Right renal cortex interstitium (tissue), 3 donors: ENCODE measurements at regions not wholly inside any gene's neighbourhood (a gene's known extent, or its start where the extent isn't known, plus 50 kb on each side); places are given as distances from the start of the nearest gene placed in this dataset.
"Not testable (repeated sequence)": the region's sequence is repeated elsewhere in the genome, so short reads cannot be mapped to it uniquely, and the experiment has no call there.

Source experiments
- DNase-seq, 3 donors: peaks; one replicate each; pipeline ENCODE4 v3.0.0-alpha.2; 2013; ENCODE audit warnings: low read depth in 3 of 3, low spot score in 2 of 3

DNA sequence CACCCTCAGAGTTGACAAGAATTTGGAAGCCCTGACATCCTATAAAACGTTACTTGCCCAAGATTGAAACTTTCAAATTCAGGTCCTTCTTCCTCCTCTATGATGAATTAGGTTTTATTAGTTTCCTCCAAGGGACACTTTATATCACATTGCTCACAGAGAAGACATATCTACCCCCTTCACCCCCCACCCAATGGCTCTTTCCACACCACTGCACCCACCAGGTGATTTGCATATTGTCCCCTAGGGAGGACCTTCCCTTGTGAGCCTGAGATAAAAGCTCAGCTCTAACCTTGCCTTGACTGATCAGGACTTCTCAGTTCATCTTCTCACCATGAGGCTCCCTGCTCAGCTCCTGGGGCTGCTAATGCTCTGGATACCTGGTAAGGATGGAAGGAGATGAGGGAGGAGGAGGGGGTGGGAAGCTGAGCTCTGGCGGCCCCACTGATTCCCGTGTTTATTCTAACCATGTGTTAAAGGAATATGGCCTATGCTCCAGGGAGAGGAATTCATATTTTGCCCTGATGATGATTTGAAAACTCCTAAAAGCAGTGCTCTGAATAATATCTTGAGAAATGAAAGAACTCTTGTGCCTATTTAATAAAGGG is 1255.8 kb downstream of the RPIA start:
- DNase-seq = not testable (repeated sequence)

GRCh38 chr2:89948102-89948501 is 1256.6 kb downstream of the RPIA start:
- not testable (repeated sequence) for DNase-seq

DNA sequence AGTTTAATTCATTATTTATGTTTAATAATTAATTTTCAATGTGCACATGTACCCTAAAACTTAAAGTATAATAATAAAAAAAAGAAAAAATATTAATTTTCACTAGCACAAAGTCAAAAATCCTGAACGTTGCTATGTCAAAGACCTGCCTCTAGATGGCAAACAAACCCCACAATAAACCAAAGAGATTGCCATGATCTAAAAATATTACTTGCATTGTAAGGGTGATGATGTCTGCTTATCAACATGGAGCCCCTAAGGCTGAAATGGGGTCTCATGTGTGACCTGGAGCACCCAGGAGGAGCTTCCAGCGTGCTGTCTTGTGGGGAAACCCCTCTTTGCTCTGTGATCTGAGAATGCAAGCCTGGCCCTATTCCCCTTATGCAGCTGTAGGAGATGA is 1259.3 kb downstream of the RPIA start:
- not testable (repeated sequence) for DNase-seq

DNA sequence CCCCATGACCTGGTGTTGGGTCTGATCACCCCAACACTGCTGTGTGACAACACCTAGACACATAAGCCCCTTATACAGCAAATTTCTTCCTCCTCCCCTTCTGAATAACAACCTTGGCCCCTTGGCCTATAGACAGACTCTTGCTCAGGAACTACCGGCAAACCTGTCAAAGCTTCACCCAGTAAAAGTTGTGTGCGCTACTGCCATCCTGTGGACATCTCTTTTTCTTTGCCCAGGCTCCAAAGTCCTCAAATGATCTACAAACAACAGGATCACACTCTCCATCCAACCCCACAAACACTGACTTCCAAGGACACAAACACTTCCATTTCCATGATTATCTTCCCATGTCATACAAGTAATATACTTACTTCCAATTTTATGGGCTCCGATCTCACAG is 1265.8 kb downstream of the RPIA start:
- not testable (repeated sequence) for DNase-seq

DNA sequence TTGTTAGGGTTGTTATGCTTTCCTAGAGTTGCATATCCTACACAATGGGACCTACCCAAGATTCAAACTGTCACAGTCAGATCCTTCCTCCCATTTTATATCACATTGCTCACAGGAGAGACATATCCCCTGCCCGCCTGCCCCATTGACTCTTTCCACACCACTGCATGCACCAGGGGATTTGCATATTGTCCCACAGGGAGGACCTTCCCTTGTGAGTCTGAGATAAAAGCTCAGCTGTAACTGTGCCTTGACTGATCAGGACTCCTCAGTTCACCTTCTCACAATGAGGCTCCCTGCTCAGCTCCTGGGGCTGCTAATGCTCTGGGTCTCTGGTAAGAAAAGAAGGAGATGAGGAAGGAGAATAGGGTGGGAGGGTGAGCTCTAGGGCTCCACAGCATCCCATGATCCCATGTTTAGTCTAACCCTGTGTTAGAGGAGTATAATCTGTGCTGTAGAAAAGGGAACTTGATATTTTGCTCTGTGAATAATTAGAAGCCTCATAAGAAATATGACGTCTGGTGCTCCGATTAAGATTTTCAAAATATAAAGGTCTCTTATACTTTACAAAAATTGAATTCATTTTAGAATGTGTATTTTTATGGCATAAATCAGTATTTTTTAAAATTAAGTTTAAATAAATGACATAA is 1268.4 kb downstream of the RPIA start:
- not testable (repeated sequence) for DNase-seq

DNA sequence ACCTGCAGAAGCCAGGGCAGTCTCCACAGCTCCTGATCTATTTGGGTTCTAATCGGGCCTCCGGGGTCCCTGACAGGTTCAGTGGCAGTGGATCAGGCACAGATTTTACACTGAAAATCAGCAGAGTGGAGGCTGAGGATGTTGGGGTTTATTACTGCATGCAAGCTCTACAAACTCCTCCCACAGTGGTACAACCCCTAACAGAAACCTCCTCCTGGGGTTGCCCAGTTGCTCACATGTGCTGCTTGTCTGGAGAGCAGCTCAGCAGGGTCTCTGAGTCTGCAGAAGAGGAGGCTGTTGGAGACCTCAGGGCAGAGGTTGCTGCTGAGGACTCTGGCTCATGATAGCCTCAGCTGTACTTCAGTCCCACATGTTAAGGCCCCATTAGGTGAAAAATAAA is 1269.1 kb downstream of the RPIA start:
- DNase-seq = not testable (repeated sequence)

- DNase-seq = not testable (repeated sequence)
These were observed 1277.1 kb downstream of the RPIA start for GRCh38 chr2:89968567-89968966.

- not testable (repeated sequence) for DNase-seq
These were observed 1277.7 kb downstream of the RPIA start for GRCh38 chr2:89969190-89969589.

DNA sequence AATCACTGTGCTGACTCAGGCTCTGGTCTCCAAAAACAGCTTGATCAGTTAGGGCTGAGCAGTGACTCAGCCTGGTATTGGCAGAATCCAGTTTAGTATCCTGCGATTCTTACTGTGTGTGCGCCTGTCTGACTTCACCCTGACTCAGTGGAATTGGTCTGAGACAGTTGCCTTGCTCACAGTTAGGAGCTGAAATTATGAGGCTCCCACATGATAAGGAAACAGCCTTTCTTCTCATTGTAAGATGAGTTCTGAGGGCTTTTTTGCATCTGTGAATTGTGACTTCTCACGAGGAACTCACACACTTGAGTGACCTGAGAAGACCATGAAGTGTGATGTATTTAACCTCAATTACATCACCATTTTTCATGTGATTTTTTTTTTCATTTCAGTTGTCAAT is 1282.4 kb downstream of the RPIA start:
- not testable (repeated sequence) for DNase-seq

DNA sequence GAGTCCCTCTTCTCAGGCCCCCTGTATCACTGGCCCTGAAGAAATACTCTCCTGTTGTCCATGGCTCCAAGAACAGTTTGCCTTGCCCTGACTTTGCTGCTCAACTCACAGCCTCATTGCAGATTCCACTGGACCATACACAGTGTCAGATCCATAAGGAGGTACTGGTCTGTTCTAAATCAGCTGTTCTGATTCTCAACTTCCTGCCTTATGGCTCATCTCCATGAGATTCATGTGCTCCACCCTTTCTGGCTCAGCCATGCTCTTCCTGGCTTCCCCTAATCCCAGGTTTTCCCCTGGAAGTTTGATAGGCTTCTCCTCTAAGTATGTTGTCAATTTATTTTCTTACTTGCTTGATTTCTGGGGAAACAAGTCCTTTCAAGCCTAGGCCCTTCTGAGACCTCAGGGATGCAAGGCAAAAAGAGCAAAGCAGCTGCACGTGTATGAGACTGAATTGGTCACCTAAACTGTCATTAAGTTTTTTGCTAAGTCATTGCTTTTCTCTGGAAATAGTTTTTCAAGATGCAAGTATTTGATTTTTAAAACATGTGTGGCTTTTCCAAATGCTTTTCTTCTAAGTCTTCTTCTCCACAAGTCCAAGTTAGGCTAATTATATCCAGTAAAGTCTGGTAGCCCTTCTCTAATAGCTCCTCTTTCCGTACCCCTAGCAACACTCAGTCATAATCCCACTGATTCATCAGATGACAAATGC is 1288.5 kb downstream of the RPIA start:
- DNase-seq = not testable (repeated sequence)

GRCh38 chr2:89982246-89982645 is 1290.8 kb downstream of the RPIA start:
- DNase-seq = not testable (repeated sequence)

DNA sequence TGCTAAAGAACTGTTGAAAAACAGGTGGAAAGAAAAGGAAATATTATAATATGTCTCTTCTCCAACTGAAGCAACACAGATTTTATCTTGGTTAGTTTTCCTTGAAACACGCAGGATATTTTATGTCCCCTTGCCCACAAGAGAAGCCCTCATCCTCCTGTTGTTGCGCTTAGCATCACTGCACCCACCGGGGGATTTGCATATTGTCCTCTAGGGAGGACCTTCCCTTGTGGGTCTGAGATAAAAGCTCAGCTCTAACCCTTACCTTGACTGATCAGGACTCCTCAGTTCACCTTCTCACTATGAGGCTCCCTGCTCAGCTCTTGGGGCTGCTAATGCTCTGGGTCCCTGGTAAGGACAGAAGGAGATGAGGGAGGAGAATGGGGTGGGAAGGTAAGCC is 1294.2 kb downstream of the RPIA start:
- DNase-seq = not testable (repeated sequence)

- not testable (repeated sequence) for DNase-seq
These were observed 1295.1 kb downstream of the RPIA start for GRCh38 chr2:89986532-89986931.

- DNase-seq = not testable (repeated sequence)
These were observed 1305.3 kb downstream of the RPIA start for GRCh38 chr2:89996779-89997178.

DNA sequence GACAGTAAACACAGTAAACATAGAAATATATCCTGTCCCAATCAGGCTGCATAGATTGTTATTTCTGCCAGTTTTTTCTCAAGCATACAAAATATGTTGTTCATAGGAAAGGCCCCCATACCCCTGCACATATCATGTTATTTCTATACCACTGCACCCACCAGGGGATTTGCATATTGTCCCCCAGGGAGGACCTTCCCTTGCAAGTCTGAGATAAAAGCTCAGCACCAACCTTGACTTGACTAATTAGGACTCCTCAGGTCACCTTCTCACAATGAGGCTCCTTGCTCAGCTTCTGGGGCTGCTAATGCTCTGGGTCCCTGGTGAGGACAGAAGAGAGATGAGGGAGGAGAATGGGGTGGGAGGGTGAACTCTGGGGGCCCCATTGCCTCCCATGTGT is 1313.1 kb downstream of the RPIA start:
- DNase-seq = not testable (repeated sequence)

DNA sequence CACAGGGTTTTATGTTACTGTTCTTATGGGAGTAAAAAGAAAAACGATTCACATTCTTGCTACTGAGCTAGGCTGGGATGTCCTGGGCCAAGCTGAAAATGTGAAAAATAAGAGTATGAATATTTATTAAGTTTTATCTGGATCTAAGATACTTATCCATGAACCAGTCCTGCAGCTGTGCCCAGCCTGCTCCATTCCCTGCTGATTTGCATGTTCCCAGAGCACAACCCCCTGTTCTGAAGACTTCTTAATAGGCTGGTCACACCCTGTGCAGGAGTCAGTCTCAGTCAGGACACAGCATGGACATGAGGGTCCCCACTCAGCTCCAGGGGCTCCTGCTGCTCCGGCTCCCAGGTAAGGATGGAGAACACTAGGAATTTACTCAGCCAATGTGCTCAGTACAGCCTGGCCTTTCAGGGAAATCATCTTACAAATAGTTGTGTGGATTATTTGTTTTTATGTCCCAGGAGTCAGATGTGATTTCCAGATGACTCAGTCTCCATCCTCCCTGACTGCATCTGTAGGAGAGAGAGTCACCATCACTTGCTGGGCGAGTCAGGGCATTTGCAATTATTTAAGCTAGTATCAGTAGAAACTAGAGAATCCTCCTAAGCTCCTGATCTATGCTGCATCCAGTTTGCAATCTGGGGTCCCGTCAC is 1319.1 kb downstream of the RPIA start:
- not testable (repeated sequence) for DNase-seq

DNA sequence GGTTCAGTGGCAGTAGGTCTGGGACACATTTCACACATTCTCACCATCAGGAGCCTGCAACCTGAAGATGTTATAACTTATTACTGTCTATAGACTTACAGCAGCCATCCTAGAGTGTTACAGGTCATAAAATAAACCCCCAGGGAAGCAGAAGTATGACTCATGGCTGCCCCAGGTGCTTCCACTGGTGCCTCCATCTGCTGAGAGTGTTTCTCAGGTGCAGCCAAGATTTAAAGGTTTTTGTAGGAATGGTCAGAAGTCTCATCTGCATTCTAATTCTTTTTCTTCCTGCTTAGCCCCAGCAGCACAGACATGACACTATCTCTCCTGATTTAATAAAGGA is 1319.6 kb downstream of the RPIA start:
- DNase-seq = not testable (repeated sequence)

- DNase-seq = not testable (repeated sequence)
These were observed 1328.4 kb downstream of the RPIA start for GRCh38 chr2:90019908-90020307.

GRCh38 chr2:90021234-90021633 is 1329.8 kb downstream of the RPIA start:
- not testable (repeated sequence) for DNase-seq

GRCh38 chr2:90027231-90027643 is 1335.8 kb downstream of the RPIA start:
- DNase-seq = not testable (repeated sequence)

- DNase-seq = not testable (repeated sequence)
These were observed 1337.1 kb downstream of the RPIA start for GRCh38 chr2:90028381-90029079.
